Omental fat pad (tissue), 3 donors: ENCODE measurements at regions not wholly inside any gene's neighbourhood (a gene's known extent, or its start where the extent isn't known, plus 50 kb on each side); places are given as distances from the start of the nearest gene placed in this dataset.

ENCODE experiments used
- ATAC-seq: fragments of 150-250 bp; one replicate; pipeline ENCODE4 v1.9.1; 2016; ENCODE audit warnings: mild to moderate bottlenecking, moderate library complexity; ENCODE audit not compliant: low FRiP score
- DNase-seq: peaks from one replicate; pipeline ENCODE4 v3.0.0-alpha.2; 2019; ENCODE audit warnings: low spot score
- TF ChIP-seq, protein P1 (sequence below), 3 donors: fragments of 450-650 bp; IDR thresholded peaks; one replicate each; pipeline ENCODE4 v1.5.1; 2016 to 2017; ENCODE audit warnings: antibody characterized with exemption in 3 of 3, mild to moderate bottlenecking in 3 of 3, moderate library complexity in 2 of 3

DNA sequence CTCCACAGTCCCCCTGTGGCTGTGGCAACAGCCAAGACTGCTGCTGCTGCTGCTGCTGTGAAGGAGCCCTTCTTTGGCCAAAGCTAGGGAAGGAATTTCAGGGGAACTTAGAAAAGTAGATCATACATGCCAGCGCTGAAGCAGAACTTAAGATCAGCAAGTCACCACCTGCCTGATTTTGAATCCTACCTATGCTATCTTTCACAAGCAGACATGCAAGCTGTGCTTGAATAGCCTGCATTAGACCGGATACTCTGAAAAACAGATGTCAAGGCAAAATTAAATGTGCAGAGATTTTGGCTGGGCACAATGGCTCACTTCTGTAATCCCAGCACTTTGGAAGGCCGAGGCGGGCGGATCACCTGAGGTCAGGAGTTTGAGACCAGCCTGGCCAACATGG is 99.3 kb upstream of the ZNF366 start:
- DNase-seq, result no peak
- TF ChIP-seq, protein P1, sequence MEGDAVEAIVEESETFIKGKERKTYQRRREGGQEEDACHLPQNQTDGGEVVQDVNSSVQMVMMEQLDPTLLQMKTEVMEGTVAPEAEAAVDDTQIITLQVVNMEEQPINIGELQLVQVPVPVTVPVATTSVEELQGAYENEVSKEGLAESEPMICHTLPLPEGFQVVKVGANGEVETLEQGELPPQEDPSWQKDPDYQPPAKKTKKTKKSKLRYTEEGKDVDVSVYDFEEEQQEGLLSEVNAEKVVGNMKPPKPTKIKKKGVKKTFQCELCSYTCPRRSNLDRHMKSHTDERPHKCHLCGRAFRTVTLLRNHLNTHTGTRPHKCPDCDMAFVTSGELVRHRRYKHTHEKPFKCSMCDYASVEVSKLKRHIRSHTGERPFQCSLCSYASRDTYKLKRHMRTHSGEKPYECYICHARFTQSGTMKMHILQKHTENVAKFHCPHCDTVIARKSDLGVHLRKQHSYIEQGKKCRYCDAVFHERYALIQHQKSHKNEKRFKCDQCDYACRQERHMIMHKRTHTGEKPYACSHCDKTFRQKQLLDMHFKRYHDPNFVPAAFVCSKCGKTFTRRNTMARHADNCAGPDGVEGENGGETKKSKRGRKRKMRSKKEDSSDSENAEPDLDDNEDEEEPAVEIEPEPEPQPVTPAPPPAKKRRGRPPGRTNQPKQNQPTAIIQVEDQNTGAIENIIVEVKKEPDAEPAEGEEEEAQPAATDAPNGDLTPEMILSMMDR (IDR thresholded peaks at IDR 0.05), result no peak
- ATAC-seq, result no peak

DNA sequence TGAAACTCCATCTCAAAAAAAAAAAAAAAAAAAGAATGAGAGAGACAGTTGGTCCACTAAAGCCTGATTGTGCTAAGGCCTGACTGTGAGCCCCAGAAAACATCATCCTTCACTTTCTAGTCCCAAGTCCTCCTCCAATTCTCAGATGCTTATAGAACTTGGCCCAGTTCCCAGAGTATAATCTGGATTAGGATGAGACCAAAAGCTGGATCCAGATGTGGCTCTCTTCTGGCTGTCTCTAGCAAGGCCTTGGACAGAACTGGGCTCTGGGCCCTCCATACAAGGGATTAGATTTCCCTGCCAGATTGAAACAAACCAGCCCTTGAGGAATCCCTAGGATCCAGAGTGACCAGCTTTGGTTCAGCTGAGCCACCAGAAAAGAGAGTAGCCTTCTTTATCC is 98.4 kb upstream of the ZNF366 start:
- no peak for ATAC-seq
- TF ChIP-seq, protein P1 (IDR thresholded peaks at IDR 0.05), result no peak
- DNase-seq, result no peak

DNA sequence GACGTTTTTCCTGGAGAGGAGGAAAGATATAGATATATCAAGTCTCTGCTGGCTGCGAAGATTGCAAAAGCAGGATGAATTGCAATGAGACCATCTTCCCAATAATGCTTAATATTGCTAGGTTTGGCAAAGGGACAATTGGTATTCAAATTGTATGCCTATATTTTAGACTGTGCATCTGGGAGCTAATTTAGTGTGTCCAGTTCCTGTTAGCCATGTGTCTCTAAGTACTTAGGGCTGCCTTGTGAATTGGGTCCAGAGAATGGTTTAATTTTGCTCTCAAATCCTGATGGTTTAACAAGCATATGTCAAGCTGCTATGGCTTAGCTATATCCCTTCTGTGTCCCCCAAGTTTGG is 97.6 kb upstream of the ZNF366 start:
- ATAC-seq (no peak), DNase-seq (no peak)
- TF ChIP-seq, protein P1 (IDR thresholded peaks at IDR 0.05), result no peak

DNA sequence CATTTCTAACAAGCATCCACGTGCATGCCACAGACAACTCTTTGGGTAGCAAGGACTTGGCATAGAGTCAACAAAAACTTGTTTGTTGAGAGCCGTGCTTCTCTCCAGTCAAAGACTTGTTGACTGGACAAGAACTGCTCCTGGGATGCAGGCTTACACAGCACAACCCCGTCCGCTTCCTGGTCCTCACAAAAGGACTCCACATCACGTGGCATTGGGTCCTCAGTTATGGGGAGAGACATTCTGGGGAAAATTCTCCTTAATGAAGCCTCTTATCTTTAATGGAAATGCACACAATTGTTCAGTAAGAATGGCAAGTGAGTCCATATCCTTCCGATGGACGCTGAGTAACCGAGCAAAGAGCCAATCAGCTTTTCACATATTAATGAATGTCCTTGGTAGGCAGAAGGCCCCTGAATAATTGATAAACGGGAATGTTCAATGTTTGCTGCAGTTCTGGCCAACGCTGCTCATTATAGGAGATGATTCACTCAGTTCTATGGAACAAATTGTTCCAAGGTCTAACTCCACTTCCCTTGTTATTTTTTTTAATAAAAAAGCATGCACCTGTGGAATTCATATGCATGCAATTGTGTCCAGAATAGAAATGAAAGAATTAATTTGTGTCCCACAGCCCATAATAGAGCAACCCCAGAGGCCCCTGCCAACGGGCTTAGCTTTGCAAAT is 97.0 kb upstream of the ZNF366 start:
- ATAC-seq (no peak), DNase-seq (no peak)
- TF ChIP-seq, protein P1 (IDR thresholded peaks at IDR 0.05), result no peak

DNA sequence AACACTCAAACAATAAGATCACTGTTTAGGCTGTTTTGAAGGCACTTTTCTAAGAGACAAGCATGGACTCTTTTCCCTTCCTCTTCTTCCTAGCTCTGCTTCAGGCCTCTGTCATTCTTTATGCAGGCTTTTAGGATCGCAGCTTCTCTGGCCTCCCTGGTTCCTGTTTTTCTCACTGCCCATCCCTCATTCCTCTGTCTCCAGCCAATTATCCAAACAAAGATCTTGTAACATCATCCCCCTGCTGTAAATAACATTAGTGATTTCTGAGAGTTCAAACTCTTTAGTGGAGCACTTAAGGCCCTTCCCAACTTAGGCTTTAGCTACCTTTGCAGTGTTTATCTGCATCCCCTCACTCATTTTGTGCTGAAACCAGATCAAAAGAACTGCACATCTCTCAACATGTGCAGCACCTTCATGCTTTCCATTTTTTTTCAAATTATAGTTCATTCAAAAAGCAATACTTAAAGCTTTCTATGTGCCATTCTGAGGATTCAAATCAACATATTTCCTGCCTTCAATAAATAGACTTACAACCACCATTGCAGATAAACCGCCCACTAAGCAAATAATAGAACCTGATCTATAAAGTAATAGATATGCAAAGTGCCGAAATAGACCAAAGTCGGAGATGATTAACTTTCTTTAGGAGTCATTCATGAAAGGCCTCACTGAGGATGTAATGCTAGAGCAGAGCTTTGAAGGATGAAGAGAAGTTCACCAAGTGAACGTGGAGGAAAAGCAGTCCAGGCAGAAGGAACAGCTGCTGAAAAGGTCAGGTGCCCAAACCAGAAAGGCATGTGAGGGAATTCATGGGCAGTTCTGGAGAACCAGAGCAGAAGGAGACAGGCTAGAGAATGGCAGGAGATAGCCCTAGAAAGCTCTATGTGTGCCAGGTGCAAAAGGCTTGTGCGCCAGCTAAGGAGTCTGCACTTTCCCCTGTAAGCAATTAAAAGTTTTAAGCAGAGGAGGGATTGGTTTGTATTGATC is 95.8 kb upstream of the ZNF366 start:
- TF ChIP-seq, protein P1 (IDR thresholded peaks at IDR 0.05), result no peak
- ATAC-seq (no peak), DNase-seq (no peak)

DNA sequence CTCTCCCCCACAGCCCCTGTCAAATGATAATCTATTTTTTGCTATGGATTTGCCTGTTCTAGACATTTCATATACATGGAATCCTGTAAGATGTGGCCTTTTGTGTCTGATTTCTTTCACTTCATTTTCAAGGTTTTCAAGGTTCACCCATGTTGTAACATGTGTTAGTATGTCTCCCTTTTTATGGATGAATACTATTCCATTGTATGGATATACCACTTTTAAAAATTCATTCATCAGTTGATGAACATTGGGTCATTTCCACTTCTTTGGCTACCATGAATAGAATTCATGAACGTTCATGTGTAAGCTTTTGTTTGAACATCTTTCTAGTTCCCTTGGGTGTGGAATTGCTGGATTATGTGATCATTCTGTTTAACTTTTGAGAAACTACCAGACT is 94.7 kb upstream of the ZNF366 start:
- DNase-seq (no peak), ATAC-seq (no peak)
- TF ChIP-seq, protein P1 (IDR thresholded peaks at IDR 0.05), result no peak
